ENCODE measurements at regions not wholly inside any gene's neighbourhood (a gene's known extent, or its start where the extent isn't known, plus 50 kb on each side); places are given as distances from the start of the nearest gene placed in this dataset.
A peak's percentile ranks its signal among the peaks of the same experiment; 100 is the strongest.
"Not testable (repeated sequence)": the region's sequence is repeated elsewhere in the genome, so short reads cannot be mapped to it uniquely, and the experiment has no call there.

GRCh38 chr4:12439633-12440305, 1011.1 kb upstream of the HS3ST1 start:
- no peak for DNase-seq

GRCh38 chr4:12431259-12431658, 1002.6 kb upstream of the HS3ST1 start:
- not testable (repeated sequence) for DNase-seq

- DNase-seq, result no peak
These were observed 992.7 kb upstream of the HS3ST1 start for GRCh38 chr4:12421364-12421763.

DNA sequence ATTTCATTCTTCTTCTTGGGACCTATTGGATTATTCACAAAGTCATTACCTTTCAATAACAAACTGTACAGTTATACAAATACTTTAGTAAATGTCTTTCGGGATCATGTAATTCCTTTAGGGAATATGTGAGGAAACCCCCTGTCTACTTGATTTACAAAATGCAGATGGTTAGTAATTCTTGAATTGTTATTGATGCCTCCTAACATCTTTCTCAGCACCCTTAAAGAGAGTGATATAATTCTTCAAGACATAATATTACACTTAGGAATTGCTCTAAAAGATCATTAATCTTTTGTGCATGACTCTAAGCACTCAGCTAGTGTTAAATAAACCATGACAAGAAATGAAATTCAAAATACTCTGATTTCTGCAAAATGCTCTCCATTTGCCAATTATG, 988.1 kb upstream of the HS3ST1 start:
- no peak for DNase-seq

DNA sequence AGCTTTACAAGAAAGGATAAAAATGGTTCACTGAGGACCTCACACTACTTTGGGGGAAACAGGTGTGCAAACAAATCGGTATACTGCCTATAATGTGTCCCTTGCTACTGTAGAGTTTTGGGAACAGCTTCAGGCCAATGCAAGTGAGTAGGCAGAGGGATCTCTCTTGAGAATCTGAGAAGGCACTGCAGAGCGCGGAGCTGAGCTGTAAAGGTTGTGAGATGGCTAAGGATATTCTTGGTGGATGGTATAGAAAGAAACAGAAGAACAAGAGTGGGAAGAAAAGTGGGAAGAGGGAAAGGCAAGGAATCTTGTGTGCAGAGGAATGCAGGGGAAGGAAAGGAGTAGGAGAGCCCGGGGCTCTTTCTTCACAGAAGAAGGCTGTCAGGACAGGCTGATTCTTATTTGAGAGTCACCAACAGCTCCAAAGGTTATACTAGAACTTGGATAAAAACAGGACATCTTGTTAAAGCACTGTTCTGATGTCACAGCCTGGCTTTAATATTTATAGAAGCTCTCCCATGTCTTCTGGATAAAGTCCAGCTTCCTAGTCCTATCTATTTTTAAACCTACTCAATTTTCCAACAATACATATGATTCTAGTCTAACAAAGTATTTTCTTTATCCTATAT, 985.6 kb upstream of the HS3ST1 start:
- DNase-seq, result no peak

DNA sequence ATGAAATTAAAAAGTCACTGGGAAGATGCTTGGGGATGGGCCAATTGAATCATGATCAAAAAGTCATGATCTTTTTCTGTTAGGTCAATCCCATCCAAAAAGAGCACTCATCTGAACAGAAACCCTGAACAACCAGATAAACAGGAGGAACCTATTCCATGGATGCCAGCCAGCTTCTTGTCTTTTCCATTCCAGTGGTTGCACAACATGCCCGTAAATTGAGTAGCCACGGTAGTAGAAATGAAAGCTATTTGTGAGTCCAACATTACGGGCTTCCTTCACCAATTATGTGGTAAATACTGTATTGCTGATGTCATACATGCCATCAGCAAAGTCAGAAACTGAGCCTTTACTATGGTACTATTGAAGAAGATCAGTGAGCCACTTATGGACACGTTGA, 982.4 kb upstream of the HS3ST1 start:
- no peak for DNase-seq

DNA sequence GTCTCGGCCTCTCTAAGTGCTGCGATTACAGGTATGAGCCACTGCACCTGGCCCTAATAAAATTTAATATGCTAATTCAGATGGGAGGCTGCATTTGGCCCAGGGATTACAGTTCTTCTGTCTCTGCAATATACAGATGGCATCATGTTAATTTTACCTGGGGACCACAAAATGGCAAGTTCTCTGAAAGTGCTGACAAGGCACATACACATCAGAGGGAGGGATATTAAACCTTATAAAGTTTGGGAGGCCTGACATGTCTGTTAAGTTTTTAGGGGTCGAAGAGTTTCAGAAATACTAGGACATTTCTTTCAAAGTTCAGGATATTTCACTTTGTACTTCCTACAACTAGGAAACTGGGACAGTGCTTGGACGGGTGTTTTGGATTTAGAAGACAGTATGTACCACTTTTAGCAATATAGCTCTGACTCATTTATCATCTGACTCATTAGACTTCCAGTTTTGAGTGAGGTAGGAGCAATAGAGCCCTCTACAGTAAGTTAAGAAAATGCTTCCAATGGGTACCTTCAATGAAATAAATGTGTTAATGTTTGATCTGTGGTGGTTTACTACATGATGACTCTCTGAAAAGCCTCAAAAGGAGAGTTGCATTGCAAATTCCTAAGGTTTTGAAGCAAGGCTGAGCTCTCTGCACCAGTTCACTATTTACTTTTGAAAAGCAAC, 981.0 kb upstream of the HS3ST1 start:
- DNase-seq, result peak in 1 of 2 experiments; percentile 10

- no peak for DNase-seq
These were observed 979.7 kb upstream of the HS3ST1 start for GRCh38 chr4:12408364-12408763.

DNA sequence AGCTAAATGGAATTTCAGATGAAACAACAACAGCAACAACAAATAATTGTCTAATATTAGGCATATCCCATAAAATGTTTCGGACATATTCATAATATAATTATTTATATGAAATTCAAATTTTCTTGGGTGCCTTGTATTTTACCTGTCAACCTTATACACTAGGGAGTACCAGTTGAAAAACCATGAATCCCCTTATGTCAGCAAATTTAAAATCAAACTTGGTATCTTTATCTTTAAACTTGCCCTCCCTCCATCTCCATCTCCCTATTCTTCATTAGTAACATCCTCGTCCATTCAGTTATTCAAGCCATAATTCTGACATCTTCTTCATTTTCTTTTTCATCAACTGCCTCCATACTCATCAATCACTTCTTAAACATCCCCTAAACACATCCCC, 974.5 kb upstream of the HS3ST1 start:
- DNase-seq, result no peak

DNA sequence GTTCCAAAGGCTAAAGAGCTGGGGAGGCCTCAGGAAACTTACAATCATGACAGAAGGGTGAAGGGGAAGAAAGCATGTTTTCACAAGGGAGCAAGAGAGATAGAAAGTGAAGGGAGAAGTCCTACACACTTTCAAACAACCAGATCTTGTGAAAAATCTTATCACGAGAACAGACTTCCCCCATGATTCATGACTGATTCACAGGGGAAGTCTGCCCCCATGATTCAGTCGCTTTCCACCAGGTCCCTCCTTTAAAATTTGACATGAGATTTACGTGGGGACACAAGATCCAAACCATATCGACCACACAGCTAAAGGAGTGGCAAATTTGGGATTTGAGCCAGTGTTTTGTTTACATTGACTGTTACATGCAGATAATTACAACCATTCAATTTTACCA, 971.1 kb upstream of the HS3ST1 start:
- no peak for DNase-seq

DNA sequence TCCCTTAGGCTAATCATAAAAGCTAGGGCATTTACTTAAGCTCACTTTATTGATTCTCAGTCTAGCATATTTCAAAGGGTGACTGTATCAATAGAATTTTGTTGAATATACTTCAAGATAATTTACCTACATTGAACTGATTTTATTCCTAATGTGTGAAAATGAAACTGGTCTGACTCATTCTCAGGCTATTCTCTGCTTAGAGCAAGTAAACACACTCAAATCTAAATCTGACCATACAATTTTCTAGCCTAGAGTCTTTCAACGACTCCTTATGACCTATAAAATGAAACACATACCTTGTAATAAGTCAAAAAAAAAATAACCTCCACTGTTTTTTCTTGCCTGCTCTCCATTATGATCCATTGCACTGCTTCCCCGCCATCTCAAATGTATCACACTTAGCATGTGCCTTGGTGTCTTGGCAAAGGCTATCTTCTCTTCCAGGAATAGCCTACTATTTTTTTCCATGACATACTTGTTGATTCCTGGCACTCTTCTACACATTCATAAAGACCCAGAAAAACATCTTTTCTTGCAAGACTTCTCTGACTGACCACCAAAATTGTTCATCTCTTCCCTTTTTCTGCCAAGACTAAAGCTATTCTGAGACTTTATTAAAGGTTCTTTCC, 965.1 kb upstream of the HS3ST1 start:
- no peak for DNase-seq

DNA sequence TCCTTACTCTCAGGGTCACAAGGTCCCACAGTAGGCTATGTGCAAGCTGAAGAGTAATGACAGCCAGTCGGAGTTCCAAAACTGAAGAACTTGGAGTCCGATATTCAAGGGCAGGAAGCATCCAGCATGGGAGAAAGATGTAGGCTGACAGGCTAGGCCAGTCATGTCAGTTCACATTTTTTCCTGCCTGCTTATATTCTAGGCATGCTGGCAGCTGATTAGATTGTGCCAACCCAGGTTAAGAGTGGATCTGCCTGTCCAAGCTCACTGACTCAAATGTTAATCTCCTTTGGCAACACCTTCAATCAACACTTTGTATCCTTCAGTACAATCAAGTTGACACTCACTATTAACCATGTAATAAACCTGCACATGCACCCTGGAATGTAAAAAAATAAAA, 960.9 kb upstream of the HS3ST1 start:
- DNase-seq, result no peak

GRCh38 chr4:12382567-12382966, 953.9 kb upstream of the HS3ST1 start:
- DNase-seq, result no peak

DNA sequence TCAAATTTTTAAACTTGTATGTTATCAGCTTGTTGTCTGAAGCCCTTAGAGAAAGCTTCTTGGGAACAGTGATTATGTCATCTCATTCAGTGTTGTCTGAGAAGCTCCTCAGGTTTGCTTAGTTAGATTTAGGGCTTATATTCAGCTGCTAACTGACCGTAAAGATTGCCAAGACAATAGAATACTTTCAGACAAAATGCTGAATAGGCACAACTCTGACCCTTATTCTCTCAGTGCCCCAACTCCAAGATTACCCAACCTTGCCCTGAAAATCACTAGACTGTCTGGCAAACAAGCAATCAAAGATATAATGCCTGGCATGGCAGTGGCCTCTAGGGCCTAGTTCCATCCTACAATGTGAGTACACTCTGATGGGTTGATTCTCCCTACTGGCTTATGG, 950.5 kb upstream of the HS3ST1 start:
- no peak for DNase-seq

DNA sequence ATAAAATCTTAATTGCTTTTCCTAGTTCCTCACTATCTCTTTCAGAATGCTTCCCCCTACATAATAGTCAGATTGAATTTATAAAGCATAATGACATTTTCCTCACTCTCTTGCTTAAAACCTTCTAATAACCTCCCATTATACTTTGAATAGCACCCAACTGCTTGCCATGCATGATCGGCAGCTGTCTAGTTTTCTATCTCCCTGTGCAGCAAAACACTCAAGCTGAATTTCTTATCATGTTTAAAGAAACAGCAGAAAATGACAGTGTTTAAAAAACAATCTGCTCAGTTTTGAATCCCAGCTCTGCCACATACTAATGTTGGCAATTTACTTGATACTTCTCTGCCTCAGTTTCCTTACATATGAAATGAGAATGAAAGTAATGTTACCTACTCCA, 947.1 kb upstream of the HS3ST1 start:
- DNase-seq, result no peak

DNA sequence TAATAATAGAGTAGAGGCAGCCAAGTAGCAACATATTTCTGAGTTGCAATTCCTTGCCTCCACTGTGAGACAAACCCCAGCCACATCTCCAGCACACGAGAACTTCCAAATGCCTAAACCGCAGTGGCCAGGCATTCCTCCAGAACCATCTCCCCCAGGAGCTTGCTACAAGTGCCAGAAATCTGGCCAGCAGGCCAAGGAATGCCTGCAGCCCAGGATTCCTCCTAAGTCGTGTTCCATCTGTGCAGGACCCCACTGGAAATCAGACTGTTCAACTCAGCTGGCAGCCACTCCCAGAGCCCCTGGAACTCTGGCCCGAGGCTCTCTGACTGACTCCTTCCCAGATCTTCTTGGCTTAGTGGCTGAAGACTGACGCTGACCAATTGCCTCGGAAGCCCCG, 937.2 kb upstream of the HS3ST1 start:
- DNase-seq, result not testable (repeated sequence)

DNA sequence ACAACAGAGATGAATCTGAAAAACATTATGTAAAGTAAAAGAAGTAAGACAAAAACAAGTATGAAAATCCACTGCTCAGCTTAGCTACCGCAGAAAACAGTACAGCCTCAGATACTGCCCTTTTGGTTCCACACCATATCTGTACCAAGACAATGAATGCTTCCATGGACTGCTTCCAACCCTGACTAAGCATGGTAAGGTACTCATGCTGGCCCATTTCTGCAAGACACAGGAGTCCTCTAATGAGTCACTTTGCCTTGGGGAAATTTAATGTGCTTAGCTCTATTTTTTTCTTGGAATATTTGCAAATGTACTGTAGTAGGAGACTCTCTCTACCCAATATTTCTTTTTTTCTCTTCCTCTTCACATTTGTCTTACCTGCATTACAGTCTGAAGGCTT, 931.7 kb upstream of the HS3ST1 start:
- DNase-seq, result no peak

- DNase-seq, result peak in 1 of 2 experiments; percentile 9
These were observed 930.7 kb upstream of the HS3ST1 start for GRCh38 chr4:12359420-12359819.

DNA sequence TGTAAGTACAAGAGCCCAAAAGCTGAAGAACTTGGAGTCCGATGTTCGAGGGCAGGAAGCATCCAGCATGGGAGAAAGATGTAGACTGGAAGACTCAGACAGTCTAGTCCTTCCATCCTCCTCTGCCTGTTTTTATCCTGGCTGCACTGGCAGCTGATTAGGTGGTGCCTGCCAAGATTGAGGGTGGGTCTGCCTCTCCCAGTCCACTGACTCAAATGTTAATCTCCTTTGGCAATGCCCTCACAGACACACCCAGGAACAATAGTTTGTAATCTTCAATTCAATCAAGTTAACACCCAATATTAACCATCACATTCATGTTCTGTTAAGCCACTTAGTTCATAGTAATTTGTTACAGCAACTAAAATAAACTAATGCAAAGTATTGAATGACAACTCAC, 904.4 kb upstream of the HS3ST1 start:
- not testable (repeated sequence) for DNase-seq

DNA sequence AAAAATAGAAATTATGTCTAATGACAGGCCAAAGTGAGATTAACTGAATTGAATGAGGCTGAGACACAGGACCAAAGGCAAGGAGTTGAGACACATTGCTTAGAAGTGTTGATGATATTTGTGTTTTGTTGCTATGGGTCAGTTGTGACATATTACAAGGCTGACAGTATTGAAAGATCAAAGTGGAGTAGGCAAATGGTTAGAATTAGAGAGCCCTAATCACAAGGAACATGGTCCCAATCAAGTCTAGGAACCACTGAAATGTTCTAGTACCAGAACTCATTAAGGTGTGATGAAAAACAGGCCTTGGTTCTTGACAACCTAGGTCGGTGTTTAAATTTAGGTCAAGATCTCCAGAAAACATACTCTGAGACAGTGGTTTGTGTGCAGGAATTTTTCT, 896.3 kb upstream of the HS3ST1 start:
- no peak for DNase-seq

GRCh38 chr4:12319765-12320164, 891.1 kb upstream of the HS3ST1 start:
- DNase-seq, result no peak

GRCh38 chr4:12304905-12305304, 876.2 kb upstream of the HS3ST1 start:
- no peak for DNase-seq

DNA sequence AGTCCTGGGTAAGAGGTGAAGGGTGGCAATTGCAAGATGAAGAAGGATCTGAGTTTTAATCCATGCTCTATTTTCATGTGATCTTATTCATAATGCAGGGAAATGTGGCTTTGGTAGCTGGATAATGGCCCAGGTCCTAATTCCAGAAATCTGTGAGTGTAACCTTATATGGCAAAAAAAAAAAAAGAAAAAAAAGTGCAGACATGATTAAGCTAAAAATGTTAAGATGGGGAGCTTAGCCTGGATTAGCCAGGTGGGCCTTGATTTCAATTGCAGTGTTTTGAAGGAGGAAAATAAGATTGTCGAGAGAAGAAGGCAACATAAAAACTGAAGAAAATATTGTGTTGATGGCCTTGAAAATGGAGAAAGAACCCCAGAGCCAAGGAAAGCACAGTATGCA, 867.7 kb upstream of the HS3ST1 start:
- no peak for DNase-seq

Measured in NCI-H526 (cell line).